ENCODE measurements at regions not wholly inside any gene's neighbourhood (a gene's known extent, or its start where the extent isn't known, plus 50 kb on each side); places are given as distances from the start of the nearest gene placed in this dataset.

DNA sequence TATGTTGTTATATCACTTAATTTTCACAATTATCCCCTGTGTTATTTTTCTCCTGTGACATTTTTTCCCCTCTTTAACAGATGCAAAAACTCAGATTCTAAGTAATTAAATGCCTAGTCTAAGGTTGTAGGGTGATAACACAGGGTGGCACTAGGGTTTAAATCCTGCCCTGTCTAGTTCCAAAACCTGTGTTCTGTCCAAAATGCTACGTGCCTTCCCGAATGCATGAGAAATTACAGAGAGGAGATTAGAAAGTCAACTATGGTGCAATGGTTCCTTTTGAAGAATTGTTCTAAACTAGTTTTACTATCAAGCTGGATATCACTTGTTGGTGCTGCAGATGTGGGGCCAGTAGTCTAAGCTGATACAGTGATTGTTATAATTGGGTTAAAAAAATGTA lies 108.0 kb downstream of the DIPK2A start:
- DNase-seq: no peak

DNA sequence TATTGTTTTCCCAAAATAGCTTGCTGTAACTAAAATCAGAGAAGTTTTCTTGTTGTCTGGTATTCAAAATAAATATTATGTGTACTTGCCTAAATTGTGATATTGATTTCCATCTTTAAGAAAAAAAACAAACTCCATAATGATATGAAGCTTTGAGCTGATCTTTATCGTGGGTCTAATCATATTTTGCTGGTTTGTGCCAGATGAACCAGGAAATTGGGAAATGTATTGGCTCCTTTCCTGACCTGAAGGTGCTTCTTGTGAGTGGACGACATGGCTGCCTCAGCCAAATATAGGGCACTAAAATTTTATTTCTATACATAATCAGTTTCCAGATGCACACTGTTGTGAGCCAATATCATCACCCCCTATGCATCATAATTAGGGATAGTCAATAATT lies 113.3 kb downstream of the DIPK2A start:
- no peak for DNase-seq

DNA sequence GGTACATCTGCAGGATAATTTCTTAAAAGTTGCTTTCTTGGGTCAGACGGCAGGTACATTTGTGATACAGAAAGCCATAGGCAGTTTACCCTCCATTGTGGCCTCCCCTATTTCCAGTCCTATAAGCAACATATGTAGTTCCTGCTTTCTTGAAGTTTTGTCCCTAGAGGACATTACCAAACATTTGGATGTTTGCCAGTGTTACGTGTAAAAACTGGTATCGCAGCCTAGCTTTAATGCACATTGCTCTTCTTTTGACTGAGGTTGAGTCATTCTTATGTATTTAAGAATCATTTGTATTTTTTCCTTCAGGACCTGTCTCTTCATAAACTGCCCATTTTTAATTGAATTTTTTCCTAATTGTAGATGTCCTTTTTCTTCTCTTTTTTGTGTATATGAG lies 114.3 kb downstream of the DIPK2A start:
- no peak for DNase-seq

GRCh38 chr3:144096016-144096415 lies 124.4 kb downstream of the DIPK2A start:
- no peak for DNase-seq

DNA sequence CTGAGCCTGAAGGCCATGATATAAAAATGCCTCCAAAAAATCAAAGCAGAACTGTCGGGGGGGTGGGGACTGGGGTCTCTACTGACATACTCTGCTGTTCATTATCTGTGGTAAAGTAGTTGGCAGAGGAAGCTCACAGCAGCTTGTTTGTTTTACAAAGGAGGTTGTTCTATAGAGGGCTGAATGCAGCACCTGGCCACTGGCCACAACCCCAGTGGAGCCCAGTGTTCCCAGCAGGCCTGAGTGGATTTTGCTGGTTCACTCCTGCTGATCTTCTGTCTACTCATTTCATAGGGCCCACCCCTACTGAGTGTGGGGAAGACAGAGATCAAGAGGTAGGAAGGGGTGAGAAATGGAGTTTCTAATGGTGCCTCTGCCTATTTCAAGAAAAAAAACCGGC lies 125.5 kb downstream of the DIPK2A start:
- no peak for DNase-seq

- no peak for DNase-seq
These were observed 127.1 kb downstream of the DIPK2A start for GRCh38 chr3:144098691-144099090.

- no peak for DNase-seq
These were observed 130.8 kb downstream of the DIPK2A start for GRCh38 chr3:144102421-144102820.

- no peak for DNase-seq
These were observed 132.6 kb downstream of the DIPK2A start for GRCh38 chr3:144104186-144104585.

GRCh38 chr3:144104679-144105078 lies 133.1 kb downstream of the DIPK2A start:
- DNase-seq: no peak

DNA sequence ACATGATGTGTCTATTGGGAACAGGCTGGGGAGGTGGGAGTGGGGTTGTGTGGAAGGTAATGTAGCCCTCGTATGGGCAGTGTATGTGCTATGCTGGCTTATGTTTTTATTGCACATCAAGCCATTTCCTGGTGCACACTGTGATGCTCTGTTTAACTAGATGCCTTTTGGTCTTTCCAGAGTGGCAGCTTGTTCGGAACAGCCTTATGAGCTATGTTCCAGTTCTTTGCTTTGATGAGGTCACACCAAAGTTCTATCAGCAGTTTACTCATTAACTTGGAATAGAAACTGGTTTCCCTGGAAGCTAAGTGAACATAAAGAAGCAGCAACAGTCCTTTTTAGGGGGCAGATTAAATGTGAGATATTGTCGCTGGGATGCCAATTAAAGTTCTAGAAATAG lies 133.9 kb downstream of the DIPK2A start:
- no peak for DNase-seq

- no peak for DNase-seq
These were observed 135.3 kb downstream of the DIPK2A start for GRCh38 chr3:144106970-144107369.

- no peak for DNase-seq
These were observed 136.3 kb downstream of the DIPK2A start for GRCh38 chr3:144107923-144108322.

DNA sequence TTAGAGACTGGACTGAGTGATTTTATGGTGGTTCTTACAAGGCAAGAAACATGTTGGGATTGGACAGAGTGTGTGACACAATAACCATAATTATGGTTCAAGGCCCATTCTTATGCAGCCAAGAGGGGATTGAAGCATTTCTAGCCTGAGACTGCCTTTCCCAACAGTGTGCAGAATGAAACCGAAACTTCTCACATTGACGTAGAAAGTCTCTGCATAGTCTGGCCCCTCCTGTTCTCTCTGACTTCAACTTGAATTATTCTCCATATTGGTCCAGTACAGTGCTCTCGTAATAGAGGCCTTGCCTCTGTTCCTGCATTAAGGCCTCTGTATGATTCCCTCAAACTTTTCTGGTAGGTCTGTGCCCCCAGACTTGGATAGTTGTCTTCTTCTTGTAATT lies 138.3 kb downstream of the DIPK2A start:
- no peak for DNase-seq

DNA sequence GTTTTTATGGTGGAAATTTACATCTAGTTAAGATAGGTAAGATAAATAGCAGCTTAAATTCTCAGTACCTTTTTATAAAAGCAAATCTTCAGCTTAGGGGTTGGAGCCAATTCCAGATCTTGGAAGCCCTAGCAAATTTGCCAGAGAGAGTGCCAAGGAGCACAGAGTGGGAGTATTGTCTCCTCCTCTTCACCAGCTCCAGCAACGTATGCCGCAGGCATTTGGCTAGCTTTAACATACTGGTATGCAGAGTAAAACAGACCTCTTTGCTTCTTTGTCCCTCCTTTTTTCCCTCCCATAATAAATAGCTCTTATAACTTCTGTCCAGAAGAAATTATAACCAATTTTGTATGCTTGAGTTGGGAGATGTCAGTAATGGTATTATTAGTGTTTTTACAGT lies 140.4 kb downstream of the DIPK2A start:
- no peak for DNase-seq

DNA sequence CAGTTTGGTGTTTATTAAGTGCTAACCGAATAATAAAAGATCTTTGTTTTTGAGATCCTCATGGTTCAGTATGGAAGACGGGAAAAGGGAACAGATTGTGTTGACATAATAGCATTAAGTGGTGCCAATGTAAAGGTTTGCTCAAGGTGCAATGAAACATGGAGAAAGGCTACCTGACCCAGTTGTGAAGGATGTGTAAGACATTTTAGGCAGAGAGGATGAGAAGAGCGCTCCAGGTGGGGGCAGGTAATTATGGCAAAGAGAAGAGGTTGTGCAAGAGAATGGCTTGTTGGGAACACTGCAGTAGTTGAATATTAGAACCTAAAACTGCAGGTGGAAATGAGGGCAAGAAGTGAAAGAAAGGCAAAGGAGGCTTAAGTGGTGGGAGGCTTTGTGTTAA lies 140.8 kb downstream of the DIPK2A start:
- no peak for DNase-seq

- DNase-seq: no peak
These were observed 143.1 kb downstream of the DIPK2A start for GRCh38 chr3:144114767-144115166.

- no peak for DNase-seq
These were observed 148.0 kb downstream of the DIPK2A start for GRCh38 chr3:144119633-144120032.

DNA sequence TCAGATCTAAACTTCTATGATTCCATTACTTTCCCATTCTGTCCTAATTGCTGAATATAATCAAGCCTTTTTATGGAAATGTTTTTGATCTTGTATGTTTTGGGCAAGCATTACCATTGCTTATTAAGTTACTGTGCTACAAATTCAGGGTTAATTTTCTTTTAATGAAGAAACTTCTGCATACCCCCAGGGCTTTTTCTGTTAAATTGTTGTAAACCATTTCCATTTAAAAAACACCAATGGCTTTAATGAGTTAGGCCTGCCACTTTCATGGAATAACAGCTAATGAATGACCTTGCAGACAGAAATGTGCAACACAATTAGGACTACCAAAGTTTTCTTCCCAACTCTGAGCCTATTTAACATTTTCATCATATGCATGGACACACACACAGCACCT lies 150.0 kb downstream of the DIPK2A start:
- DNase-seq: no peak

GRCh38 chr3:144127014-144127413 lies 155.4 kb downstream of the DIPK2A start:
- no peak for DNase-seq

GRCh38 chr3:144127700-144128099 lies 156.1 kb downstream of the DIPK2A start:
- DNase-seq: no peak

DNA sequence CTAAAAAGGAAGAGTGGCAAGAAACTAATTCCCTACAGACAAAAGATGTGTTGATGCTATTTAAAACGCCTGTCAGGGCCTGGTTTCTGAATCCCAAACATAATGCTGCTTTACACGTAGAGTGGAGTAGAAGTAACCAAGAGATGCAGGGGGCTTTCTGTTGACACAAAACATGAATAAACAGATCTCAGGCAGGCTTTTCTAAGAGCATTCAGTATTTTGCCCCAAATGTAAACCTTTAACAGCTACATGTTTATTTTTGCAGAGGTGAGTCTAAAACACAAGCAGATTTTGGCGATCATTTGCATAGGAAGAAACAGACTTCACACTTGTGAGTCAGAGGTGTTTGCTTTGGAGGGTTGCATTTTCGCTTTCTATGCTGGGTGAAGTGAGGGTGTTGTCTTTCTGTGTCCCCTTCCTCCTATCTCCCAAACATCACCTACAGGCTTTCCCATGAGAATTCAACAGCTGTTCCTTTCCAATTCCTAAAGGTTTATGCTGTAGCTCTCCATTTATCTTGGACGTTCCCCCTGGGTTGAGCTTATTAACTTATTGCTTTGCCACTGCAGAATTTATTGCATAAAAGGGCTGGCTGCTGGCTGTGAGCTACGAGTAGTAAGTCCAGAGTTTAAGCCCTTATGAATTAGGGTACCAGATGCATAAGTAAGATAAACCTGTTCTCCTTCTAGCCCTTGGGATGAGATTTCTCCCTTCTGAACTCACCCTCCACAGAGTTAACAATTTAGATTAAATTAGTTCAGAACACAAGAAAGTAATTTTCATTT lies 156.7 kb downstream of the DIPK2A start:
- no peak for DNase-seq

DNA sequence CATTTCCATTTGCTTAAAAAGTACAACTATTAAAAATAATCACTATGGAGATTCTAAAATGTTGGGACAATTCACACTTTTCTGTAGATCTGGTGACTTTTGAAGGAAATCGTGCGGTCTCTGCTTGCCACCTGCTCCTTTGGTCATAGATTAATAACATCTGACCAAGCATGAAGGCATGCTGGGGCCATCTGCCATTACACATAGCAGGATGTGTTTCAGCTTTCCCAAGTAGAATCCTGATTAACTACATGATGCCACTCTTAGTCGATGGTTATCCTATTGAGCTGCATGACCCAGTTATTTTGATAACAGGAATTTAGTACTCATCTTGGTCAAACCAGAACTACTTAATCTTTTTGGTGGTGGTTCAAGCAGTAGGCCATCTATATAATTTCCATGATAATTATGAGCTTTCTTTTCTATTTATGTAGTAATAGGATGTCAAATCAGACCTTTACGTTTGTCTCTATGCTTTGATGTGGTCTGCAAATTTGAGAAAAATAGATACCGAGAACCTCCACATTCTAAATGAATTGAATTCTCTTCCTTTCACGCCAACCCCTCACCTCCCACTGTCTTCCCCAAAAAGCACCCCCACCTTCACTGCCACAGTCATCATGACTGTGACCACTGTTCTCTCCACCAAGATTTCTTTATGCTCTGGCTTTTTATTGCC lies 158.1 kb downstream of the DIPK2A start:
- no peak for DNase-seq

DNA sequence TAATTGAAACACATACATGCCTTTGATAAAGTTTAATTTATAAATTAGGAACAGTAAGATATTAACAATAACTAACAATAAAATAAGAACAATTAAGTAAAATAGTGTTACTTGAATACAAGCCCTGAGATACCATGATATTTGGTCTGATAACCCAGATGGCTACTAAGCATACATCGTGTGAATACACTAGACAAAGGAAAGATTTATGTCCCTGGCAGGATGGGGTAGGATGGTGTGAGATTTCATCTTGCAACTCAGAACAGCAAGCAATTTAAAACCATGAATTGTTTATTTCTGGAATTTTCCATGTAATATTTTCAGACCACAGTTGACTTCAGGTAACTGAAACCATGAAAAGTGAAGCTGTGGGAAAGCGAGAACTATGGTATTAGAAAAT lies 169.5 kb downstream of the DIPK2A start:
- DNase-seq: no peak

- DNase-seq: no peak
These were observed 169.9 kb downstream of the DIPK2A start for GRCh38 chr3:144141496-144141895.

All from SW 1271 (cell line).